H1 (cell line): ENCODE measurements at regions not wholly inside any gene's neighbourhood (a gene's known extent, or its start where the extent isn't known, plus 50 kb on each side); places are given as distances from the start of the nearest gene placed in this dataset.

ENCODE experiments used
- E2F6 ChIP-seq: IDR thresholded peaks from 2 replicates; pipeline ENCODE4 v1.6.1; 2012; ENCODE audit warnings: inconsistent platforms

DNA sequence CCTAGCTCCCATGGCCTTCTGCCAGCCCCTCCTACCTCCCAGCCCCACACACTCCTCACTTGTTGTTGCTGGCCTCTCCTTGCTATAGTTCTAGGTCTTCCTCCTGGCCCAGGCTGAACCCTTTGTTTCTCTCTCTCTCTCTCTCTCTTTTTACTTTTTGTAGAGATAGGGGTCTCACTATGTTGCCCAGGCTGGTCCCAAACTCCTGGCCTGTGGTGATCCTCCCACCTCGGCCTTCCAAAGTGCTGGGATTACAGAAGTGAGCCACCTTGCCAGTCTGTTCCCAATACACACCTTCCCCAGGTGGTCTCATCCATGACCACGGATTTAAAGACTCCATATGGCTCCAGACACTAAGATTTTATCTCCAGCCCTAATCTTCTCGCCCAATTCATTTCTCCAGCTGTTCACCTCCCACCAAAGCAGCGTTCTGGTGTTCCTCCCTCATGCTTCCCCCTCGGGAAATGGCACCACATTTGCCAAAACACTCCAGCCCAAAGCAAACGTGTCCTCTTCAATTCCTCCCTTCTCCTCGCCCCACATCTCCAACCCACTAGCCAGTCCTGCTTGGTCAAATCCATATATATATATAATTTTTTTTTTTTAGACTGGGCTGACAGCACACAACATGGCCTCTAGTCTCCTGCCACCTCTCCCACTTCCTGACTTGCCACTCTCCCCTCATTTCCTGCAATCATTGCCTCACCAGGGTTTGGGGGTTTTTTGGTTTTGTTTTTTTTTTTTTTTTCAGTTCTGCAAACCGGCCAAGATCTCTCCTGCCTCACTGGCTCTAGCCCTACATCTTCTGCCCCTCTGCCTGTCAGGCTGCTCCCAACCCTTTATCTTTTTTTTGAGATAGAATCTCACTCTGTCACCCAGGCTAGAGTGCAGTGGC, 104.4 kb downstream of the NCR2 start (continued):
- no peak for TF ChIP-seq E2F6
